Urinary bladder (tissue), 3 donors: ENCODE measurements at regions not wholly inside any gene's neighbourhood (a gene's known extent, or its start where the extent isn't known, plus 50 kb on each side); places are given as distances from the start of the nearest gene placed in this dataset.

ENCODE experiments used
- DNase-seq: peaks from one replicate; pipeline ENCODE4 v3.0.0-alpha.2; 2015; ENCODE audit errors: extremely low spot score
- H3K27ac ChIP-seq: one replicate; pipeline ENCODE4 v1.5.1; 2013; ENCODE audit warnings: low read depth, mild to moderate bottlenecking, moderate library complexity
- H3K36me3 ChIP-seq: one replicate; pipeline ENCODE4 v1.6.1; 2013; ENCODE audit warnings: mild to moderate bottlenecking, moderate library complexity; ENCODE audit not compliant: insufficient read depth
- H3K4me1 ChIP-seq: one replicate; pipeline ENCODE4 v1.6.1; 2013; ENCODE audit warnings: mild to moderate bottlenecking, moderate library complexity; ENCODE audit not compliant: insufficient read depth
- H3K4me3 ChIP-seq: one replicate; pipeline ENCODE4 v1.5.1; 2013; ENCODE audit warnings: low read depth, low read length
- WGBS: extraction: QIAGEN DNeasy Blood & Tissue Kit; methylation state at CpG from one replicate; pipeline ENCODE4 v1.1.7; 2013; 5-methylcytosine and 5-hydroxymethylcytosine counted together
- donor health status: healthy with polysubstance abuse.
- donor health status: healthy.

GRCh38 chr10:58913717-58914116 lies 262.7 kb upstream of the PHYHIPL start:
- no peak overlapping the region for H3K27ac ChIP-seq
- H3K4me3 ChIP-seq, result no peak overlapping the region
- DNase-seq, result no peak
- H3K4me1 ChIP-seq, result no peaks in the 10 kb centered on the region
- 32% methylated on average over 3 of the region's 3 CpGs for WGBS
- no peaks in the 10 kb centered on the region for H3K36me3 ChIP-seq

DNA sequence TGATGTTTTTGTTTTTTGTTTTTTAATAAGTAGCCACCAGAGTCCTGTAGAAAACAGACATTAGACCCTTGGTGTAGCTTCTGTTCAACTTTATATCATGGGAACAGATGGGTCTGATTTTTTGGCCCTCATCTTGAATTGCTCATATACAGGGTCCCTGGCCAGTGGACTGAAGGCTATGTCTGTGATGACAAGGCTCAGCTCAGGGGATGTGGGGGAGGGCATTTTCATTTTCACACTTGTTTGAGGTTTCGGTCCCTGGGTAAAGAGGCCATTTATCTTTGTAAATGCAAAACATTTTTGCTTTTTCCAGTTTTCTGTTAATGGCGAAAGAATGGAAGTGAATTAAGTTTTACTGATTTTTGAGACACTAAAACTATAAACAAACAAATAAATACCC lies 257.6 kb upstream of the PHYHIPL start:
- H3K4me1 ChIP-seq, result no peaks in the 10 kb centered on the region
- no peak for DNase-seq
- WGBS, result 96% methylated on average over 2 of the region's 2 CpGs
- no peak overlapping the region for H3K27ac ChIP-seq
- no peaks in the 10 kb centered on the region for H3K36me3 ChIP-seq
- H3K4me3 ChIP-seq, result no peak overlapping the region

DNA sequence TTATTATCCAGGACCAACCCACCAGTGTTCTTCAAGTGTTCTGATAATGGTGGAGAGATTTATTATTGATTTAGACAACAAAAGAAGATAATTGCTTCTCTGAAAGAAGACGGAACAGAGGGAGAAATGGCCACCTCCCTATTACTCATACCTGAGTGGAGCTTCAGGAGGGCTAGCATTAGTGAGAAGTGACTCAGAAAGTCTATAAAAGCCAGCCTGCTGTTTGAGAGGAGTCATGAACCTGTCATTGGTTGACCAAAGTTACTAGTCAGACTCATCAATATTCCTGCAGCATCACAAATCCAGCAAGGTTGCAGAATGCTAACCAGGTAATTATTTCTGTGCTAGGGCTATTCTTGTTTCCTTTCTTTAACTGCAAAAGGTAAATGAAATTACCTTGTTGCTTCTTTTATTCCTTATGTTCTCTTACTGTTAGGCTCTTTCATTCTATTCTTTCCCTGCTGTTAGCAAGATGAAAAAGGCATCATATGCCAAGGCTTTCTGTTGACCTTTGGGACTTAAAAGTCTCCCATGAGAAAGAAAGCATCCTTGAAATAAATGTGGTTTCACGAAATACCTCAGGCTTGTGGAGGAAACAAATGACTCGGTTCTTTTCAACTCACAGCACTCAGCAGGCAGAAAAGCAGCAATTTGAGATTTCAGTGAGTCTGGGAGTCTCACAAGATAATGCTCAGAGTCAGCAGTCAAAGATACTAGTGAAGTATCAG lies 256.4 kb upstream of the PHYHIPL start:
- no peak for DNase-seq
- H3K4me3 ChIP-seq, result no peak overlapping the region
- 24% methylated on average over 3 of the region's 3 CpGs for WGBS
- no peaks in the 10 kb centered on the region for H3K36me3 ChIP-seq
- no peak overlapping the region for H3K27ac ChIP-seq
- no peaks in the 10 kb centered on the region for H3K4me1 ChIP-seq

GRCh38 chr10:58920655-58921003 lies 255.8 kb upstream of the PHYHIPL start:
- DNase-seq, result no peak
- H3K4me3 ChIP-seq, result no peak overlapping the region
- H3K27ac ChIP-seq, result no peak overlapping the region
- no peaks in the 10 kb centered on the region for H3K4me1 ChIP-seq
- no peaks in the 10 kb centered on the region for H3K36me3 ChIP-seq

DNA sequence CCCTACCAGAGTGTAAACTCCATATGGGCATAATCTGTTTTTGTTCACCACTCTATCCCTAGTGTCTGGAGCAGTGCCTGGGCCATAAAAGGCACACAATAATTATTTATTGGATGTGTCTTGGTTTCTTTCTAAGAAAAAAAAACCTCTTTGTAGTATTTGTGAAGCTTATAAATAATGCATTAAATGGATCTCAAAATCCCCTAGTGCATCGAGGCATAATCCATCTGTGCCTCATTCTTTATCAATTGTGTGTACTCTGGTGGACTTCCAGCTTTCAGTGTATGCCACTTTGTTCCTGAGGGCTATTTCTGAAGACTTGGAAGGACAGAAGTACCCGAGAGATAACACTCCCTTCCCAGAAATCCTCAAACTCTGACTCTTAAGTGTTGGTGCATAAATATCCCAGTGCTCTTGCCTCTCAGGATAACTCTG lies 255.0 kb upstream of the PHYHIPL start:
- H3K4me3 ChIP-seq, result no peak overlapping the region
- H3K27ac ChIP-seq, result no peak overlapping the region
- no peak for DNase-seq
- H3K4me1 ChIP-seq, result no peaks in the 10 kb centered on the region
- 25% methylated on average over 2 of the region's 2 CpGs for WGBS
- no peaks in the 10 kb centered on the region for H3K36me3 ChIP-seq

DNA sequence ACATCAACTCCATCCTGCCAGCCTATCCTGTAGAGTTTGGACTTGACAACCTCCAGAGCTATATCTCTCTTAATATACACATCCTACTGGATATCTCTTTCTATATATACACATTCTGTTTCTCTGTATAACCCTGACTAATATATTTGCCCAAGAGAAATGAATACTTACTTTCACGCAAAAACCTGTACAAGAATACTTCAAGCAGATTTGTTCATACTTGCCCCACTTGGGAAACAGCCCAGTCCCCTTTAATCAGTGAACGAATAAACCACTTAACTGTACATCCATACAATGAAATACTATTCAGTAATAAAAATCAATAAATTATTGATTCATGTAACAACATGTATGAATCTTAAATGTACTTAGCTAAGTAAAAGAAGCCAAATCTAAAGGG lies 251.1 kb upstream of the PHYHIPL start:
- Histone ChIP-seq H3K27ac (no peak overlapping the region), H3K36me3 (no peaks in the 10 kb centered on the region), H3K4me1 (no peaks in the 10 kb centered on the region), H3K4me3 (no peak overlapping the region)
- WGBS, result 85% methylated on average over 2 of the region's 2 CpGs
- no peak for DNase-seq

DNA sequence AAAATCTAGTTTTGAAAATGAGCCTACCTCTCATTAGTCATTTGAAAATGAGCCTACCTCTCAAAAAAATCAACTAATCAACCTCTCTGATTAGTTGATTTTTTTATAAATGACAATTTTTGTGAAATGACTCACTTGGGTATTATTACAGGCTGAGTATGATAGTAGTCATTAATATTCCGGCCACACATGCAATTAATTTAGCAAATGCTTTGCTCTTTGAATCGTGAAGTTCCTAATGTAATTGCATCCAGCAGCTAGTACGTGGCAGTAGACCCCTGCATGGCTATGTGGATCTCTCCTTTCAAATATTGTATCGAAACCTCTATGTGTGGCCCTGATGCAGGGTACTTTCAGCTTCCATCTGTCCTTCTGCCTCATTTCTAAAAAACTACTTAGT lies 245.9 kb upstream of the PHYHIPL start:
- 83% methylated on average over 4 of the region's 4 CpGs for WGBS
- Histone ChIP-seq H3K36me3 (no peaks in the 10 kb centered on the region), H3K4me1 (no peaks in the 10 kb centered on the region), H3K27ac (no peak overlapping the region), H3K4me3 (no peak overlapping the region)
- no peak for DNase-seq

DNA sequence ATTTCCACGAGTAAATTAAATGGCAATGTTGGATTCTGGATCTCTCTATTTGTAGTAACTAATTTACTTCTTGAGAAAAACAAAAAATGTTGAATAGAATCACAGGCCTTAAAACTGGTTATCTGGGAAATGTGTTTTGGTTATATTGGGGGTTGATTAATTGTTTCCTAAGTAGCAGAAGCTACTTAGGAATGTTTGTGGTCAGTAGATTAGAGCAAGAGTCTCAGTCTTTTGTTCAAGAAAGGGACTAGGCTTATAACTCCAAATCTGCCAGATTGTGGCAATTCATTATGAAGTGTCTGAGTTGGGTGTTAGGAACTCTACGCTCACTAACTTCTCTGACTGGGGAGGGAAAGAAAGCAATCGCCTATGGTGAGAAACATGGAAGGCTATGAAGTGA lies 244.3 kb upstream of the PHYHIPL start:
- WGBS, result 88% methylated on average over 3 of the region's 3 CpGs
- DNase-seq, result no peak
- no peak overlapping the region for H3K27ac ChIP-seq

DNA sequence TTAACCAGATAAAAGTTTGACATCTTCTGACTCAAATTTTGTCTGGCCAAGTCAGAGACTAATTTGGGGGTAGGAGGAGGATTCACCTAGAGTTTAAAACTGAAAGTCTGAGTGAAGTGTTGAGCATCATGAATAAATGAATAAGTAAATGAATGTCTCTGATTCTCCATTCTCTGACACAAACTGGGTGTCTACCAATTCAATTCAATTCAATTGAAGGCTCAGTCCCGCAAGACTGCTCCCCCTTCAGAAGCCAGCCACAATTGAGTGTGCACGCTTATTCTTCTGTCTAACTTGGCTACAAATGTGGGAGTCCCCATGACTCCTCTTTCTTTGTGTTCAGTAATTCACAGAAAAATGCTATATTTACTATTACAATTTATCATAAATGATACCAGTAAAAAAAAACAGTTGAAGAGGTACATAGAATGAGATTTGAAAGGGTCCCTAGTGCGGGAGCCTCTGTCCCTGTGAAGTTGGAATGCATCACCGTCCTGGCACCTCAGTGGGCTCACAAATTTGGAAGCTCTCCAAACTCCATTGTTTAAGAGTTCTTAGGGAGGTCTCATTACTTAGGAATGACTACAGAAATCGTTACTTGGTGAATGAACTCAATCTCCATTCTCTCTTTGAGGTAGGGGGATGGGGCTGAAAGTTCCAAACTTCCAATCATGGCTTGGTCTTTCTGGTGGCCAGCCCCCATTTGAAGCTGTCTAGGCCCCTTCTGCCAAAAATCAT lies 243.7 kb upstream of the PHYHIPL start:
- no peak overlapping the region for H3K27ac ChIP-seq
- H3K36me3 ChIP-seq, result no peaks in the 10 kb centered on the region
- WGBS, result 80% methylated on average over 5 of the region's 5 CpGs
- no peak overlapping the region for H3K4me3 ChIP-seq
- DNase-seq, result no peak
- no peaks in the 10 kb centered on the region for H3K4me1 ChIP-seq

More for the DNA sequence above, 244.3 kb upstream of the PHYHIPL start:
- H3K4me3 ChIP-seq, result no peak overlapping the region
- no peaks in the 10 kb centered on the region for H3K36me3 ChIP-seq
- H3K4me1 ChIP-seq, result no peaks in the 10 kb centered on the region

DNA sequence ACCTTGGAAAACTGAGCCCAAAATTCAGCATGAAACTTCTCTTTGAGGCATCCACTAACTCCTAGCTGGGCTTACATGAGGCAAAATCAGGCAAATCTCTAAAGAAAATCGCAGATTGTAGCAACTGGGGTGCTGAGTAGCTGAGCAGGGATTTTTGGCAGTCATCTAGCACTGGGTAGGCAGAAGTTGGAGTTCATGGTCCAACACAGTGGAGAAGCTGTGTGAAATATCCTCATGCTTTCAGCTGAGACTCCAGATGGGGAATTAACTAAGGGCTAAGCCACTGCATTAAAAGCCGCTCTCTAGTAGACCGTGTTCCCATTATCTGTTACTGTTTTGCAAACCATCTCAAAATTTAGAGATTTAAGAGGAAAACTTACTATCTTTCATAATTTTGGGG lies 240.1 kb upstream of the PHYHIPL start:
- WGBS, result 88% methylated on average over 3 of the region's 3 CpGs
- no peak for DNase-seq
- H3K4me1 ChIP-seq, result no peaks in the 10 kb centered on the region
- no peaks in the 10 kb centered on the region for H3K36me3 ChIP-seq
- no peak overlapping the region for H3K27ac ChIP-seq
- H3K4me3 ChIP-seq, result no peak overlapping the region

DNA sequence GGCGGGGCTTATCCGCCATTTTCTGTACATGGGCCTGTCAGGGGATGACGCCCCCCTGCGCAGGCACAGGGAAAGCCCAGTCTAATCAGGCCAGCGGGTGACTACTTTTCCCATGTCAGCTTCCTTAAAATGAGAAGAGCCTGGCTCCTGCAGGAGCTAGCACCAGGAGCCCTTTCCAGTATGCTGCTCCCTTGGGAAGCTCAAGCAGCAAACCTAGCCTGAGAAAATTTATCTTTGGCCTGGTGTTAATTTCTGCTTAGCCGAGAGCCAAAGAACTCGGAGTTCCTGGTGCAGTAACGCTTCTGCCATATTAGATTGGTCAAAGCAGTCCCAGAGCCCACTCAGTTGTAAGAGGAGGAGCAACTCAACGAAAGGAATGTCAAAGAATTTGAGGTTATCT lies 239.0 kb upstream of the PHYHIPL start:
- H3K36me3 ChIP-seq, result no peaks in the 10 kb centered on the region
- DNase-seq, result no peak
- no peak overlapping the region for H3K4me3 ChIP-seq
- no peak overlapping the region for H3K27ac ChIP-seq
- 89% methylated on average over 9 of the region's 9 CpGs for WGBS
- no peaks in the 10 kb centered on the region for H3K4me1 ChIP-seq

GRCh38 chr10:58942724-58943123 lies 233.7 kb upstream of the PHYHIPL start:
- no peaks in the 10 kb centered on the region for H3K4me1 ChIP-seq
- DNase-seq, result no peak
- H3K4me3 ChIP-seq, result no peak overlapping the region
- no peaks in the 10 kb centered on the region for H3K36me3 ChIP-seq
- H3K27ac ChIP-seq, result no peak overlapping the region

GRCh38 chr10:58943256-58943890 lies 233.1 kb upstream of the PHYHIPL start:
- no peak for DNase-seq
- Histone ChIP-seq H3K27ac (no peak overlapping the region), H3K4me1 (no peaks in the 10 kb centered on the region), H3K36me3 (no peaks in the 10 kb centered on the region), H3K4me3 (no peak overlapping the region)
- 96% methylated on average over 1 of the region's 1 CpG for WGBS

- Histone ChIP-seq H3K4me3 (no peak overlapping the region), H3K27ac (no peak overlapping the region), H3K4me1 (no peaks in the 10 kb centered on the region), H3K36me3 (no peaks in the 10 kb centered on the region)
- DNase-seq, result no peak
Observed at GRCh38 chr10:58943960-58944359, 232.5 kb upstream of the PHYHIPL start.
